Astrocyte of the spinal cord (primary cell): ENCODE measurements at regions not wholly inside any gene's neighbourhood (a gene's known extent, or its start where the extent isn't known, plus 50 kb on each side); places are given as distances from the start of the nearest gene placed in this dataset.
"Not testable (repeated sequence)": the region's sequence is repeated elsewhere in the genome, so short reads cannot be mapped to it uniquely, and the experiment has no call there.

Experiments used
- DNase-seq: peaks from one replicate; pipeline ENCODE4 v3.0.0; 2011; ENCODE audit warnings: low read depth, low spot score
- H3K4me3 ChIP-seq: 2 replicates; pipeline ENCODE4 v1.5.1; 2011; ENCODE audit warnings: low read depth, mild to moderate bottlenecking, low read length, moderate library complexity
- CTCF ChIP-seq: IDR thresholded peaks from 2 replicates; pipeline ENCODE4 v1.5.1; 2012; ENCODE audit warnings: low read depth, mild to moderate bottlenecking, low read length, inconsistent platforms
- in situ Hi-C: cut with HindIII; loops from 2 replicates; pipeline ENCODE4 v1.10.0; 2017; ENCODE audit warnings: low sequenced_read_pairs

- no peak overlapping the region for H3K4me3 ChIP-seq
- in situ Hi-C loops: no loop called here
- TF ChIP-seq CTCF: no peak
- no peak for DNase-seq
Measured at GRCh38 chr6:164616917-164617524, 692.4 kb downstream of the C6orf118 start.

- H3K4me3 ChIP-seq: no peak overlapping the region
- TF ChIP-seq CTCF: no peak
- in situ Hi-C loops: no loop called here
- no peak for DNase-seq
Measured at GRCh38 chr6:164612751-164613150, 696.7 kb downstream of the C6orf118 start.

- in situ Hi-C loops, H3K4me3 ChIP-seq, DNase-seq: not testable (repeated sequence)
Measured at GRCh38 chr6:164610859-164611258, 698.5 kb downstream of the C6orf118 start.

GRCh38 chr6:164602415-164602814, 707.0 kb downstream of the C6orf118 start:
- in situ Hi-C loops, H3K4me3 ChIP-seq, DNase-seq: not testable (repeated sequence)

- H3K4me3 ChIP-seq: no peak overlapping the region
- TF ChIP-seq CTCF: no peak
- in situ Hi-C loops: no loop called here
- no peak for DNase-seq
Measured at GRCh38 chr6:164581563-164581962, 727.8 kb downstream of the C6orf118 start.

- H3K4me3 ChIP-seq: no peak overlapping the region
- in situ Hi-C loops: no loop called here
- no peak for DNase-seq
- TF ChIP-seq CTCF: no peak
Measured at GRCh38 chr6:164579035-164579434, 730.4 kb downstream of the C6orf118 start.

- DNase-seq: no peak
- no peak for TF ChIP-seq CTCF
- H3K4me3 ChIP-seq: no peak overlapping the region
- in situ Hi-C loops: no loop called here
Measured at GRCh38 chr6:164578616-164579015, 730.8 kb downstream of the C6orf118 start.

GRCh38 chr6:164570801-164571200, 738.6 kb downstream of the C6orf118 start:
- no peak overlapping the region for H3K4me3 ChIP-seq
- no peak for DNase-seq
- TF ChIP-seq CTCF: no peak
- in situ Hi-C loops: no loop called here
